Stimulated activated memory B cell treated with anti-CD40 and anti-IgM and Interleukin-4, amounts not matched to agents 10 μg/mL and 1 μg/mL and 100 μg/mL, for 72 hours (primary cell): ENCODE measurements at regions not wholly inside any gene's neighbourhood (a gene's known extent, or its start where the extent isn't known, plus 50 kb on each side); places are given as distances from the start of the nearest gene placed in this dataset.

Source experiments
- ATAC-seq: fragments of 150-1000 bp; cut with Tn5 transposase; 2 replicates; pipeline ENCODE4 v1.10.0; 2021
- H3K27ac Mint-ChIP-seq: one replicate; pipeline ENCODE4 v1.8.0; 2022; ENCODE audit warnings: mild to moderate bottlenecking, mixed read lengths
- H3K27me3 Mint-ChIP-seq: one replicate; pipeline ENCODE4 v1.8.0; 2022; ENCODE audit warnings: mixed read lengths
- H3K36me3 Mint-ChIP-seq: one replicate; pipeline ENCODE4 v1.8.0; 2022; ENCODE audit warnings: mixed read lengths
- H3K4me1 Mint-ChIP-seq: one replicate; pipeline ENCODE4 v1.8.0; 2022; ENCODE audit warnings: mixed read lengths
- H3K4me3 Mint-ChIP-seq: one replicate; pipeline ENCODE4 v1.8.0; 2022; ENCODE audit warnings: mild to moderate bottlenecking, moderate library complexity, mixed read lengths
- H3K9me3 Mint-ChIP-seq: one replicate; pipeline ENCODE4 v1.8.0; 2022; ENCODE audit warnings: mixed read lengths

DNA sequence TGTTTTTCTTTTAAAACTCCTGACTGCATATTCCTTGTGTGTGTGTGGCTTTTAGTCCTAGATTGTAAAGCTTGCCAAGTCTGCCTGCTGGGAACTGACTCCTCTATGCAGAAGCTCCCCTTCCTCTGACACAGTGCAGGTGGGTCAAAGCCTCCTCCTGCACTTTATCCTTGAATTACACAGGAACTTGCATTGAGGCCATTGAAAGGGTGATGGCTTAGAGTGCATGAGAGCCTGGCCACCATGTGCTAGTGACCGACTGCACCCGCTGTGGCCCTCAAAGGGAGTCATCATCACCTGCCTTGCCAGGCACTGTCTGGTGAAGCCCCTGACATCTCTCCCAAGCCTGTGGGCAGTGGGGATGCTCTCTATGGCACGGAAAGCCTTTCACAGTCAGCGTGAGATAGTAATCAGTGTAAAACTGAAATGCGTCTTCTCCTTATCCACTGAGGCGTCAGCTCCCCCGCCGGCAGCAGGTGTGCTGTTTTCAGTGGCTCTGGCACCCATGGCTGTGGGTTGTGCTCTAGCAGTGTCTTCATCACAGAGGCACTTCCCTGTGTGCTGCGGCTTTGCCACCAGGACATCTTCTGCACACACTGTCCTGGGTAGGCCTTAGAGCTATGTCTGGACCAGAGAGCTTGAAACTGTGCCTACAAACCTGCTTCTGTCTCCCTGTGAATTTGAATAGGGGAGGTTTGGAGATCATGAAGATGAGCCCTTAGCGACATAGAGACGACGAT, 87.9 kb downstream of the THBS2 start:
- ATAC-seq, result no peak
- no peak overlapping the region for H3K27ac Mint-ChIP-seq
- H3K9me3 Mint-ChIP-seq, result no peaks in the 10 kb centered on the region
- H3K4me1 Mint-ChIP-seq, result no peaks in the 10 kb centered on the region
- no peaks in the 10 kb centered on the region for H3K36me3 Mint-ChIP-seq
- H3K4me3 Mint-ChIP-seq, result no peak overlapping the region
- H3K27me3 Mint-ChIP-seq, result peaks cover 30% of the 10 kb centered on the region

DNA sequence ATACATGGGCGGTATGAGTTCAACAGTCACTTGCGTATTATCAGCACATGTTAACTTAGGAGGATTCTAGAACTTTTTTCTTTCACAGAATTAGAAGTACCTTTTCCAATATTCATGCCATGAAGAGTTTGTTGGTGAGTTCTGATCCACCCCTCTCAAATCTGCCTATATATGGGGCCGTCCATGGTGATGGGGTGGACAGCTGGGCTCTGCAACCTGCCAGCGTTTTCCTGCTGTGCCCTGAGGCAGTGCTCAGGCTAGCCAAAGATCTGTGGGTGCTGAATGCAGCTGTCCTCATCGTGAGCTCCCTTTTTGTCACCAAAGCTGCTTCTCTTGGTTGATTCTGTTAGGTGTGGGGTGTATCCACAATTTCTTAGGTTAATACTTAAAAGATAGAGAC, 88.7 kb downstream of the THBS2 start:
- no peaks in the 10 kb centered on the region for H3K4me1 Mint-ChIP-seq
- ATAC-seq, result no peak
- H3K27ac Mint-ChIP-seq, result no peak overlapping the region
- H3K9me3 Mint-ChIP-seq, result no peaks in the 10 kb centered on the region
- H3K36me3 Mint-ChIP-seq, result no peaks in the 10 kb centered on the region
- no peak overlapping the region for H3K4me3 Mint-ChIP-seq
- peaks cover 30% of the 10 kb centered on the region for H3K27me3 Mint-ChIP-seq

DNA sequence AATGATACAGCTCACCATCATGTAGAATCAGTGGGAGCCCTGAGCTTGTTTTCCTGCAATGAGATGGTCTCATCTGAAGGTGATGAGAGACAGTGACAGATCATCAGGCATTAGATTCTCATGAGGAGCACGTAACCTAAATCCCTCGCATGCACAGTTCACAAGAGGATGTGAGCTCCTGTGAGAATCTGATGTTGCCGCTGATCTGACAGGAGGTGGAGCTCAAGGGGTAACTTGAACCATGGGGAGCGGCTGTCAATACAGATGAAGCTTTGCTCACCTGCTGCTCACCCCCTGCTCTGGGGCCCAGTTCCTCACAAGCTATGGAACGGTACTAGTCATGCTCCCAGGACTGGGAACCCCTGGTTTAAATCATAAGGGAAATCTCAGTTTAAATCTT, 89.2 kb downstream of the THBS2 start:
- H3K36me3 Mint-ChIP-seq, result no peaks in the 10 kb centered on the region
- H3K4me1 Mint-ChIP-seq, result no peaks in the 10 kb centered on the region
- no peak overlapping the region for H3K4me3 Mint-ChIP-seq
- H3K27ac Mint-ChIP-seq, result no peak overlapping the region
- no peak for ATAC-seq
- H3K9me3 Mint-ChIP-seq, result no peaks in the 10 kb centered on the region
- H3K27me3 Mint-ChIP-seq, result peaks cover 30% of the 10 kb centered on the region

GRCh38 chr6:169163411-169163901, 90.2 kb downstream of the THBS2 start:
- no peaks in the 10 kb centered on the region for H3K36me3 Mint-ChIP-seq
- peaks cover 30% of the 10 kb centered on the region for H3K27me3 Mint-ChIP-seq
- ATAC-seq, result no peak
- no peak overlapping the region for H3K4me3 Mint-ChIP-seq
- no peak overlapping the region for H3K27ac Mint-ChIP-seq
- H3K4me1 Mint-ChIP-seq, result no peaks in the 10 kb centered on the region
- no peaks in the 10 kb centered on the region for H3K9me3 Mint-ChIP-seq

DNA sequence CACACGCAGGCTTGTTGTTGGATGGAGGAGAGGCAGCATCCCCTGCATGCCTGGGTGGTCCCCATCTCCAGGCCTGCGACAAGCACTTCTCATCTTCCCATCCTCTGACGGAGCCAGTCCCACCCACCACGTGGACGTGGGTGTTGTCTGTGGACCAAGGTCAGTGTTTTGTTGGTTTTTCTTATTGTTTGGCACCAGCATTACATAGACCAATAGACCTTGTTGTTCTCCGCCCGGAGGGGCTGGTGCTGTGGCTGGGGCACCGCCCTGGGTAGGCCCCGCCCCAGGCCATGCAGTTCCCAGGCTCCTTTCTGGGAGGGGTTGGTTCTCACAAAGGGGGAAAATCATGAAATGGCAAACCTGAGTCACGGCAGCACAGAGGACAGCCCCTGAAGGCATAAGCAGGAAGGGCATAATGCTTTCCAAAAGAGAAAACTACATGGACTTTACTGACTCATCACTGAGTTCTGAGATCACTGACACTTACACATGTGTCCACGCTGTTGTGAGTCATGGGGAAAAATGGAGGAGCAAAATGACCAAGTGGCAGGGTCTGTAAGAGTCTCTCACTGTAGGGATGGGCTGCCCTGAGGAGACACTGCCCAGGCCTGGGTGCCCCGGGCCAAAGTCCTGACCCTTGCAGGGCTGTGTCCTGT, 90.8 kb downstream of the THBS2 start:
- H3K27me3 Mint-ChIP-seq, result peaks cover 30% of the 10 kb centered on the region
- H3K36me3 Mint-ChIP-seq, result no peaks in the 10 kb centered on the region
- no peaks in the 10 kb centered on the region for H3K4me1 Mint-ChIP-seq
- no peak for ATAC-seq
- H3K4me3 Mint-ChIP-seq, result no peak overlapping the region
- no peak overlapping the region for H3K27ac Mint-ChIP-seq
- no peaks in the 10 kb centered on the region for H3K9me3 Mint-ChIP-seq

DNA sequence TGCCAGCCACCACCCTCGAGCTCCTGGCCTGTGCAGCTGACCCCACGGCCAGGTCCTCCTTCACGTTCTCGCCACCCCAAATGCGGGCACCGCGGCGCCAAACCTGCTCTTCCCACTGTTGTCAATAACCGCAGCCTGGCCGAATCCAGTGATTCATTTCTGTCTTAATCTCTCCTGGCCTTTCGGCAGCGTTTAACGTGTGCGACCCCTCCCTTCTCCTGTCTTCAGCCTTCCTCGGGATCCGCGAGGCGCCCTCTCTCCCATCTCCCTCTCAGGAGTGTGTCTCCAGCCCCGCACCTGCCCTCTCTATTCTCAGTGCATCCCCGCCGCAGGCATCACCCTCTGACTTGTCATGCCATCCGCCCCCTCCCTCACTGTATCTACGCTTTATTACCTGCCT, 91.4 kb downstream of the THBS2 start:
- Mint-ChIP-seq H3K9me3 (no peaks in the 10 kb centered on the region), H3K27ac (no peak overlapping the region), H3K4me3 (no peak overlapping the region), H3K36me3 (no peaks in the 10 kb centered on the region), H3K4me1 (no peaks in the 10 kb centered on the region), H3K27me3 (peaks cover 30% of the 10 kb centered on the region)
- ATAC-seq, result no peak

- Mint-ChIP-seq H3K27me3 (peaks cover 30% of the 10 kb centered on the region), H3K36me3 (no peaks in the 10 kb centered on the region), H3K9me3 (no peaks in the 10 kb centered on the region), H3K27ac (no peak overlapping the region), H3K4me1 (no peaks in the 10 kb centered on the region), H3K4me3 (no peak overlapping the region)
- no peak for ATAC-seq
Observed at GRCh38 chr6:169161572-169162167, 92.0 kb downstream of the THBS2 start.

GRCh38 chr6:169160855-169161560, 92.6 kb downstream of the THBS2 start:
- H3K4me1 Mint-ChIP-seq, result no peaks in the 10 kb centered on the region
- ATAC-seq, result no peak
- H3K27ac Mint-ChIP-seq, result no peak overlapping the region
- H3K27me3 Mint-ChIP-seq, result peaks cover 23% of the 10 kb centered on the region
- no peak overlapping the region for H3K4me3 Mint-ChIP-seq
- H3K36me3 Mint-ChIP-seq, result no peaks in the 10 kb centered on the region
- H3K9me3 Mint-ChIP-seq, result no peaks in the 10 kb centered on the region

GRCh38 chr6:169160091-169160854, 93.4 kb downstream of the THBS2 start:
- no peaks in the 10 kb centered on the region for H3K36me3 Mint-ChIP-seq
- ATAC-seq, result no peak
- no peaks in the 10 kb centered on the region for H3K4me1 Mint-ChIP-seq
- H3K4me3 Mint-ChIP-seq, result no peak overlapping the region
- H3K27ac Mint-ChIP-seq, result no peak overlapping the region
- H3K27me3 Mint-ChIP-seq, result peaks cover 30% of the 10 kb centered on the region
- H3K9me3 Mint-ChIP-seq, result peaks cover under 1% of the 10 kb centered on the region

DNA sequence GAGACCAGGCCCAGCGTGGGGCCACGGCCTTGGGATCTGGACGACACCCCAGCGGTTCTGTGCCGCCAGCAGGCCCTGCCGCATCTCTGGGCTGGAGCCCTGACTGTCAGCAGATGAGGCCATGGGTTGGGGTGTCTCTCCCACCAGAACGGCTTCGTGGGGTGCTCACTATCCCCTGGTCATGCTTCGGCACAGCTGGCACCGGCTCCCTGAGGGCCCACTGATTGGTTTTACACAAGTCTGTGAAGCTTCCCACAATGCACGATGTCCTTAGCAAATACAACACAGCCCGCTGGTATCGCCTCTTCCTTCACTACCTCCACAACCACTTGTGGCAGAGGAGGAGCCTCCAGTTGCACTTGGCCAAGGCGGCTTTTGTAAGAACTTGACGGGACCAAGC, 94.3 kb downstream of the THBS2 start:
- no peak overlapping the region for H3K27ac Mint-ChIP-seq
- no peaks in the 10 kb centered on the region for H3K36me3 Mint-ChIP-seq
- peaks cover 34% of the 10 kb centered on the region for H3K27me3 Mint-ChIP-seq
- H3K4me3 Mint-ChIP-seq, result no peak overlapping the region
- no peak for ATAC-seq
- H3K9me3 Mint-ChIP-seq, result peaks cover 3% of the 10 kb centered on the region
- no peaks in the 10 kb centered on the region for H3K4me1 Mint-ChIP-seq

- Mint-ChIP-seq H3K9me3 (peaks cover 3% of the 10 kb centered on the region), H3K27me3 (peaks cover 34% of the 10 kb centered on the region), H3K27ac (no peak overlapping the region), H3K36me3 (no peaks in the 10 kb centered on the region), H3K4me1 (no peaks in the 10 kb centered on the region), H3K4me3 (no peak overlapping the region)
- ATAC-seq, result no peak
Observed at GRCh38 chr6:169158691-169159090, 95.0 kb downstream of the THBS2 start.

DNA sequence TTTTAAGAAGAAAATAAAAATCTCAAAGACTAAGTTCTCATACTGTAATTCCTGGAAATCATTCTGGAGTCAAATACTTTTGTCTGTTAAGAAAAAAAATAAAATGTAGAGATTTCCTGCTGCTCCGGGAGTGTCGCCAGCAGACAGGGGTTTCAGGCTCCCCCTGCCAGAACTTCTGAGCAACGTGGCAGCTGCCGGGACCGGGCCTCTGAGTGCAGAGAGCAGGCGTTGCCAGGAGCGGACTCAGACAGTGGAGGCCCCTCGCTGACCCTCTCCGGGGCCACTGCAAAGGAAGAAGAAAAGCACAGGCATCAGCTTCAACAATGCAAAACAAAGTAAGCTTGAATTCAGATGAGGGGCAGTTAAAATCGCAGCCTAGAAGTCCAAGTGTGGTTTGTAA, 95.5 kb downstream of the THBS2 start:
- Mint-ChIP-seq H3K9me3 (peaks cover 3% of the 10 kb centered on the region), H3K27me3 (peaks cover 33% of the 10 kb centered on the region), H3K4me1 (no peaks in the 10 kb centered on the region), H3K27ac (no peak overlapping the region), H3K36me3 (no peaks in the 10 kb centered on the region), H3K4me3 (no peak overlapping the region)
- no peak for ATAC-seq

DNA sequence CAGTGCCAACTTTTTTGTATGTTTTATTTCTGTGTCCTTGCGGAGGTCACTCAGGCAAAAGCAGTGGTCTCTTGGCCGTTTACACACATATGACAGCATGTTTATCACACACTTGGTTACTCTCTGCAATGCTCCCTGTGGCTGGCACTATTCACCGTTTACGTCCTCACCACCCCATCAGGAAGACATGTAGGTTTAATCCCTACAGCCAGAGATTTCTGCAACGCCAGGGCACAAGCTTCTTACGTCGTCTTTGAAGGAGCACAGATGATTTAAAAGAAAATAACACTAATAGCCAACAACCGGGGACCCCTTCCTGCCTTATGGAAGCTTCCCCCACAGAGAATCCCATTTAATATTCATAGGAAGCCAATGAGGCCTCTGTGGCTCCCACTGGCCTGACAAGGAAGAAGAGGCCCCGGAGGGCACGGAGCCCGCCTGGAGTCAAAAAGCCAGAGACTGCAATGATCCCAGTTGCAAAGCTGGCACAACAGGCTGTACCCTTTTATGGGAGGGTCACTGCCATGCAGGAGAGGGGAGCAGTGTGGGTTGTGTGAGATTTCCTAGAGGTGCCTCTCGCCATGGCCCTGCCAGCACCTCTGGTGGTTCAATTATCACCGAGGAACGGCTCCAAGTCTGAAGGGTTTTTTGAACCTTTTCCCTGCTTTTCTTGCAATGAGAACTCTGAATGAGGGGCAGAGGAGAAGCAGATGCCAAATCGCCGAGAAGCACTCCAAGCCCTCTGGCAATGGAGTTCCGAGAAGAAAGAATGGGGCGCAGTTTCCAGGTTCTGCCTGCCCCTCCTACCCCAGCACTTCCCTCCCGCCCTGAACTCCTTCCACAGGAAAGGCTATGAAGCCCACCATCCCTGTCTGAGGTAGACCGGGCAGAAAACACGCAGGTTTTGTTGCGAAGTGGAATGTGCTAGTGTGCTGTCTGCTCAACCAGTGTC, 96.2 kb downstream of the THBS2 start:
- Mint-ChIP-seq H3K36me3 (no peaks in the 10 kb centered on the region), H3K27me3 (peaks cover 26% of the 10 kb centered on the region), H3K27ac (no peak overlapping the region), H3K4me3 (no peak overlapping the region), H3K4me1 (no peaks in the 10 kb centered on the region), H3K9me3 (peaks cover 3% of the 10 kb centered on the region)
- no peak for ATAC-seq

DNA sequence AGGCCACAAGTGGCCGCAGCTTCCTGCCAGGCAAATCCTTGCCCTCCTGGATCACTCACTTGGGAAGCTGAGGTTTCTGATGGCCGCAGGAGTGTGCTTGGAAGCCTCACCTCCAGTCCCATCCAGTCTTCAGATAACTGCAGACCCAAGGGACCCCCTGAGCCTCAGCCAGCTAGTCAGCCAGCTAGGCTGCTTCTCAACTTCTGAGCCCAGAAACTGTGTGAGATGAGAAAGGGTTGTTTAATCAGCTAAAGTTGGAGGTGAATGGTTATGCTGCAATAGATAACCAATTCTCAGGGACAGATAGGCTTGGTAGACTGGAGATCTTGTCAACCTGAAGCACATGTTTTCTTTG, 96.9 kb downstream of the THBS2 start:
- no peak overlapping the region for H3K4me3 Mint-ChIP-seq
- H3K27me3 Mint-ChIP-seq, result peaks cover 19% of the 10 kb centered on the region
- peaks cover 3% of the 10 kb centered on the region for H3K9me3 Mint-ChIP-seq
- ATAC-seq, result no peak
- no peaks in the 10 kb centered on the region for H3K36me3 Mint-ChIP-seq
- H3K27ac Mint-ChIP-seq, result no peak overlapping the region
- H3K4me1 Mint-ChIP-seq, result no peaks in the 10 kb centered on the region
